ENCODE measurements at regions not wholly inside any gene's neighbourhood (a gene's known extent, or its start where the extent isn't known, plus 50 kb on each side); places are given as distances from the start of the nearest gene placed in this dataset.

GRCh38 chr14:42665083-42665482 lies 1058.4 kb downstream of the LRFN5 start:
- Mint-ChIP-seq H3K9me3 (peaks cover 23 to 28% of the 10 kb centered on the region in 2 donors), H3K27ac (no peak overlapping the region), H3K36me3 (no peaks in the 10 kb centered on the region)
- no peak for DNase-seq (ENCODE audit: low spot score in 2 of 2)
- no peak for ATAC-seq

GRCh38 chr14:42664190-42664589 lies 1057.5 kb downstream of the LRFN5 start:
- Mint-ChIP-seq H3K36me3 (no peaks in the 10 kb centered on the region), H3K9me3 (peaks cover 23 to 28% of the 10 kb centered on the region in 2 donors), H3K27ac (no peak overlapping the region)
- no peak for DNase-seq (ENCODE audit: low spot score in 2 of 2)
- ATAC-seq, result no peak

GRCh38 chr14:42654707-42655106 lies 1048.0 kb downstream of the LRFN5 start:
- Mint-ChIP-seq H3K27ac (no peak overlapping the region), H3K36me3 (no peaks in the 10 kb centered on the region), H3K9me3 (peaks cover 15 to 17% of the 10 kb centered on the region in 2 donors)
- no peak for ATAC-seq
- DNase-seq (ENCODE audit: low spot score in 2 of 2), result no peak

- Mint-ChIP-seq H3K9me3 (peaks cover 12 to 18% of the 10 kb centered on the region in 2 donors), H3K27ac (no peak overlapping the region), H3K36me3 (peaks cover 0 to 14% of the 10 kb centered on the region in 2 donors)
- no peak for ATAC-seq
- DNase-seq (ENCODE audit: low spot score in 2 of 2), result no peak
These were observed 1036.1 kb downstream of the LRFN5 start for GRCh38 chr14:42642787-42643186.

GRCh38 chr14:42633504-42634095 lies 1026.9 kb downstream of the LRFN5 start:
- no peak for DNase-seq (ENCODE audit: low spot score in 2 of 2)
- Mint-ChIP-seq H3K27ac (no peak overlapping the region), H3K9me3 (peaks cover 5 to 12% of the 10 kb centered on the region in 2 donors), H3K36me3 (no peaks in the 10 kb centered on the region)
- no peak for ATAC-seq

GRCh38 chr14:42629553-42629952 lies 1022.9 kb downstream of the LRFN5 start:
- no peak overlapping the region for H3K27ac Mint-ChIP-seq
- no peak for ATAC-seq
- H3K9me3 Mint-ChIP-seq, result peaks cover 5 to 8% of the 10 kb centered on the region in 2 donors
- H3K36me3 Mint-ChIP-seq, result no peaks in the 10 kb centered on the region
- no peak for DNase-seq (ENCODE audit: low spot score in 2 of 2)

- no peak for DNase-seq (ENCODE audit: low spot score in 2 of 2)
- Mint-ChIP-seq H3K9me3 (peaks cover 5 to 8% of the 10 kb centered on the region in 2 donors), H3K27ac (no peak overlapping the region), H3K36me3 (no peaks in the 10 kb centered on the region)
- ATAC-seq, result no peak
These were observed 1021.9 kb downstream of the LRFN5 start for GRCh38 chr14:42628602-42629001.

- no peak for DNase-seq (ENCODE audit: low spot score in 2 of 2)
- Mint-ChIP-seq H3K9me3 (peaks cover 0 to 4% of the 10 kb centered on the region in 2 donors), H3K36me3 (no peaks in the 10 kb centered on the region), H3K27ac (no peak overlapping the region)
- no peak for ATAC-seq
These were observed 1020.3 kb downstream of the LRFN5 start for GRCh38 chr14:42626986-42627385.

- Mint-ChIP-seq H3K36me3 (no peaks in the 10 kb centered on the region), H3K9me3 (peaks cover 0 to 4% of the 10 kb centered on the region in 2 donors), H3K27ac (no peak overlapping the region)
- no peak for DNase-seq (ENCODE audit: low spot score in 2 of 2)
- ATAC-seq, result no peak
These were observed 1018.5 kb downstream of the LRFN5 start for GRCh38 chr14:42624980-42625761.

GRCh38 chr14:42617005-42617404 lies 1010.3 kb downstream of the LRFN5 start:
- ATAC-seq, result no peak
- Mint-ChIP-seq H3K27ac (no peak overlapping the region), H3K36me3 (peaks cover 0 to 4% of the 10 kb centered on the region in 2 donors), H3K9me3 (peaks cover 17 to 18% of the 10 kb centered on the region in 2 donors)
- no peak for DNase-seq (ENCODE audit: low spot score in 2 of 2)

- DNase-seq (ENCODE audit: low spot score in 2 of 2), result no peak
- no peak for ATAC-seq
- Mint-ChIP-seq H3K9me3 (peaks cover 10% of the 10 kb centered on the region in 2 donors), H3K36me3 (peaks cover 0 to 6% of the 10 kb centered on the region in 2 donors), H3K27ac (no peak overlapping the region)
These were observed 1000.2 kb downstream of the LRFN5 start for GRCh38 chr14:42606839-42607238.

- no peak overlapping the region for H3K27ac Mint-ChIP-seq
- ATAC-seq (no peak), DNase-seq (ENCODE audit: low spot score in 2 of 2) (no peak)
- peaks cover 0 to 6% of the 10 kb centered on the region in 2 donors for H3K36me3 Mint-ChIP-seq
- H3K9me3 Mint-ChIP-seq, result peaks cover 4 to 9% of the 10 kb centered on the region in 2 donors
These were observed 995.7 kb downstream of the LRFN5 start for GRCh38 chr14:42602336-42602845.

GRCh38 chr14:42572032-42572431 lies 965.4 kb downstream of the LRFN5 start:
- Mint-ChIP-seq H3K27ac (no peak overlapping the region), H3K9me3 (peaks cover 26 to 31% of the 10 kb centered on the region in 2 donors), H3K36me3 (no peaks in the 10 kb centered on the region)
- ATAC-seq, result no peak
- no peak for DNase-seq (ENCODE audit: low spot score in 2 of 2)

- peaks cover 20 to 34% of the 10 kb centered on the region in 2 donors for H3K9me3 Mint-ChIP-seq
- H3K27ac Mint-ChIP-seq, result no peak overlapping the region
- ATAC-seq (no peak), DNase-seq (ENCODE audit: low spot score in 2 of 2) (no peak)
- no peaks in the 10 kb centered on the region for H3K36me3 Mint-ChIP-seq
These were observed 962.6 kb downstream of the LRFN5 start for GRCh38 chr14:42569227-42569626.

GRCh38 chr14:42565556-42565955 lies 958.9 kb downstream of the LRFN5 start:
- no peaks in the 10 kb centered on the region for H3K36me3 Mint-ChIP-seq
- no peak overlapping the region for H3K27ac Mint-ChIP-seq
- H3K9me3 Mint-ChIP-seq, result peaks cover 25 to 32% of the 10 kb centered on the region in 2 donors
- no peak for DNase-seq (ENCODE audit: low spot score in 2 of 2)
- no peak for ATAC-seq

- H3K27ac Mint-ChIP-seq, result no peak overlapping the region
- DNase-seq (ENCODE audit: low spot score in 2 of 2) (no peak), ATAC-seq (no peak)
- peaks cover 30 to 33% of the 10 kb centered on the region in 2 donors for H3K9me3 Mint-ChIP-seq
- no peaks in the 10 kb centered on the region for H3K36me3 Mint-ChIP-seq
These were observed 956.6 kb downstream of the LRFN5 start for GRCh38 chr14:42563313-42563712.

- no peaks in the 10 kb centered on the region for H3K36me3 Mint-ChIP-seq
- DNase-seq (ENCODE audit: low spot score in 2 of 2), result no peak
- no peak for ATAC-seq
- H3K9me3 Mint-ChIP-seq, result peaks cover 15 to 19% of the 10 kb centered on the region in 2 donors
- H3K27ac Mint-ChIP-seq, result no peak overlapping the region
These were observed 949.9 kb downstream of the LRFN5 start for GRCh38 chr14:42556551-42556950.
